ENCODE measurements at regions not wholly inside any gene's neighbourhood (a gene's known extent, or its start where the extent isn't known, plus 50 kb on each side); places are given as distances from the start of the nearest gene placed in this dataset.

- in situ Hi-C loops (cut with MboI; ENCODE audit: low pct_unique_long_range_greater_than_20kb, low sequenced_read_pairs, unreplicated experiment): no loop called here
- TF ChIP-seq CTCF (IDR thresholded peaks at IDR 0.05; ENCODE audit: extremely low read depth, insufficient read depth, missing control alignments): no peak
- no peak for DNase-seq (ENCODE audit: low spot score)
Measured at GRCh38 chr4:53783208-53783859, 192.0 kb upstream of the LNX1 start.

- no peak for DNase-seq (ENCODE audit: low spot score)
- in situ Hi-C loops (cut with MboI; ENCODE audit: low pct_unique_long_range_greater_than_20kb, low sequenced_read_pairs, unreplicated experiment): no loop called here
- no peak for TF ChIP-seq CTCF (IDR thresholded peaks at IDR 0.05; ENCODE audit: extremely low read depth, insufficient read depth, missing control alignments)
Measured at GRCh38 chr4:53782458-53782845, 191.2 kb upstream of the LNX1 start.

- DNase-seq (ENCODE audit: low spot score): no peak
- in situ Hi-C loops (cut with MboI; ENCODE audit: low pct_unique_long_range_greater_than_20kb, low sequenced_read_pairs, unreplicated experiment): no loop called here
- no peak for TF ChIP-seq CTCF (IDR thresholded peaks at IDR 0.05; ENCODE audit: extremely low read depth, insufficient read depth, missing control alignments)
Measured at GRCh38 chr4:53781629-53782457, 190.6 kb upstream of the LNX1 start.

- in situ Hi-C loops (cut with MboI; ENCODE audit: low pct_unique_long_range_greater_than_20kb, low sequenced_read_pairs, unreplicated experiment): no loop called here
- no peak for DNase-seq (ENCODE audit: low spot score)
- no peak for TF ChIP-seq CTCF (IDR thresholded peaks at IDR 0.05; ENCODE audit: extremely low read depth, insufficient read depth, missing control alignments)
Measured at GRCh38 chr4:53780736-53781400, 189.6 kb upstream of the LNX1 start.

GRCh38 chr4:53779025-53779424 lies 187.7 kb upstream of the LNX1 start:
- in situ Hi-C loops (cut with MboI; ENCODE audit: low pct_unique_long_range_greater_than_20kb, low sequenced_read_pairs, unreplicated experiment): no loop called here
- TF ChIP-seq CTCF (IDR thresholded peaks at IDR 0.05; ENCODE audit: extremely low read depth, insufficient read depth, missing control alignments): no peak
- no peak for DNase-seq (ENCODE audit: low spot score)

GRCh38 chr4:53778155-53778554 lies 186.9 kb upstream of the LNX1 start:
- no peak for TF ChIP-seq CTCF (IDR thresholded peaks at IDR 0.05; ENCODE audit: extremely low read depth, insufficient read depth, missing control alignments)
- no peak for DNase-seq (ENCODE audit: low spot score)
- in situ Hi-C loops (cut with MboI; ENCODE audit: low pct_unique_long_range_greater_than_20kb, low sequenced_read_pairs, unreplicated experiment): no loop called here
